UCSD-AML1 (cell line): ENCODE measurements at regions not wholly inside any gene's neighbourhood (a gene's known extent, or its start where the extent isn't known, plus 50 kb on each side); places are given as distances from the start of the nearest gene placed in this dataset.
A peak's percentile ranks its signal among the peaks of the same experiment; 100 is the strongest.

ENCODE experiments used
- DNase-seq: peaks from one replicate; lab custom pipeline; 2025; ENCODE audit not compliant: unreplicated experiment; lab: John Stamatoyannopoulos, UW

- DNase-seq: no peak
Measured at GRCh38 chr2:105150231-105150630, 91.3 kb upstream of the GPR45 start.

GRCh38 chr2:105154119-105154818, 87.3 kb upstream of the GPR45 start:
- no peak for DNase-seq

DNA sequence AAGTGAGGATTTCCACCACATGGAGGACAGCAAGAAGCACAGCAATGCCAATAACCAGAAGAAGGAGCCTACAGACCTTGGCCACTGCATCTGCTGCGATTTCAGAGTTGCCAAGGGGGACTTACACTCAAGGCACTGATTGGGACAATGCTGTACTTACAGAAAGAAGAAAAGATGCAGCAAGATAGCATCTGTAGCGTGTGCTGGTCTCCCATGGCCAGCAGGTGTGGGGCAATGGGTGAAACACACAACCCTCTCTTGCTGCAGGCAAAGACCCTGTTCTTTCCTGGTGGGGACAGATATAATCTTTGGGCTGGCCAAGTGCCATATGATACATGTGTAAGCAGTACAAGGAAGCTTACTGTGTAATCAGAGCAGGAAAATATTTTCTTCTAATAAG, 85.4 kb upstream of the GPR45 start:
- DNase-seq: no peak

- no peak for DNase-seq
Measured at GRCh38 chr2:105158002-105158401, 83.5 kb upstream of the GPR45 start.

DNA sequence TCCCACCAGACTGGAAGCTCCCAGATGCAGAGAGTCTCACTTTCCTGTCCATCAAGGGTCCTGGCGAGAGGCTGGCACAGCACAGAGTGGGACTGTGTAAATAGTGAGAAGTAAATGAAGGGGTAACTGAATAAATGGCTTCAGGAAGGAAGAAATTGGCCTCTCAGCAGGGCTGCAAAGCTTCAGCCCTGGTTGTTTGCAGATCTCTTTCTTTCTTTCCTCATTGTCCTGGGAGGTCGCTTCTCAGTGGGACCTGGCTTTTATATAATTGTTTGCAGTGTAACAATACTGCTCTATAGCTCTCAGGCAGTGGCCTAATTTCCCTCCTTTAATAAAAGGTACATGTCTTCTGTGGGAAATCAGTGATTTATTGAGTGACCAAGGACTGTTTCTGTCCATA, 74.9 kb upstream of the GPR45 start:
- no peak for DNase-seq

DNA sequence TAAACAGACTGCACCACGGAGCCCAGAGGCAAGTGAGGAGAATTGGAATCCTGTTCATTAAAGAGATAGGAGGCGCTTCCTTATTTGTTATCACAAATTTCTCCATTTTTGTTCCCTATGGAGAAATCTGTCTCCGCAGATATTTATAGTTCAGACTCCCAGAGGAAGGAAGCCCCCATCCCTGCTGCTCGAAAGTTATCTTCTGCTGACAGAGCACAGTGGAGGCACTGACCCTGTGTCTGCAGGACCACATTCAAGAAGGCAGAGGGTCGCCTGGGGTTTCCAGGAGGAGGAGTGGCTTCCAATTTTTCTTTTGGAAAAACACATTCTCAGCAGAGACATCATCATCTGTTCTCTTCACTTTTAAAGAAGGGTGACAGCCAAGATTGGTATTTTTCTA, 73.0 kb upstream of the GPR45 start:
- DNase-seq: no peak

DNA sequence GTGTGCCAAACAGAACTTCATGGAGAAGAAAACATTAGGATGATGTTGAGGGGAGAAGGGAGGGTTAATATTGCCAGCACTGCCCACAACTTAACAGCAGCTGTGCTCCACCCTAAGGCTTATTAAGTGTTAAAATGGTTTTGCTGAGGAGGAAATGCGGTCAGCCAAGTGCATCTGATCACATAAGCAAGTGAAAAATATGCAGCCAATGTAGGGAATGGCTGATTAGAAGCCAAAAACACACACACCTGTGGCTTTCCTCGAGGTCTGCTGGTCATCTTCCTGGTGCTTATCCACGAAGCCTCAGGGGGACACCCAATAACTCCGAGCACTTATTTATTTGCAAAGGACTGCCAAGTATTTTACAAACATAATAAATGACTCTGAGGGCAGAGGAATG, 66.3 kb upstream of the GPR45 start:
- DNase-seq: no peak

DNA sequence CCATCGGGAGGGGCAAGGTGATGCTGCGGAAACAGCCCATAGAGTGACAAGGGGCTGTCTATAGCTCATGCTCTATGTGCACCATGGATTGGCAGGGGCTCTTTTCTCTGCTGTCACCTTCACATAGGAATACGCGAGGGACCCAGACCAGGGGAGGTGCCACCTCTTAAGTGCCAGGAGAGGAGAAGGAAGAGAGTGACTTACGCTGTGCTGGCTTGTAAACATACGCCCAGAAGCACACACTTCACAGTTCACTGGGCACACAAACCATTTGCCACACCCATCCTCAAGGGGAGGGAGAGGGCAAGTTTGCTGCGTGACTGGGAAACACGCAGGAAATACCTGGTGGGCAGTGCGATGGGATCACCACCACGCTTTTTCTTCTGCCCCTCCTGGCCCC, 65.1 kb upstream of the GPR45 start:
- no peak for DNase-seq

DNA sequence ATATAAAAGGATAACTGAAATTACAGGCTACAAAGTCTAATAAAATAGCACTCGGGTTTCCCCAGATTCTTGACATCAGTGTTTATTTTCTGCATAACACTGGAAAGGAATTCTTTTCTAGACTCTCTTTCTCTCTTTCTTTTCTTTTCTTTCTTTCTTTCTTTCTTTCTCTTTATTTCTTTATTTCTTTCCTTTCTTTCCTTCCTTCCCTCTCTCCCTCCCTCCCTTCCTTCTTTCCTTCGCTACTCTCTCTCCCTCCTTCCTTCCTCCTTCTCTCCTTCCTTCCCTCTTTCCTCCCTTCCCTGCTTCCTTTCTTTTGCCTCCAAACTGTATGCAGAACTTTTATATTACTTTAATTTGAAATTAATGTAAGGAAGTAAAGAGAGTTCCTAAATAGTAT, 64.5 kb upstream of the GPR45 start:
- no peak for DNase-seq

- DNase-seq: no peak
Measured at GRCh38 chr2:105177536-105178254, 63.8 kb upstream of the GPR45 start.

DNA sequence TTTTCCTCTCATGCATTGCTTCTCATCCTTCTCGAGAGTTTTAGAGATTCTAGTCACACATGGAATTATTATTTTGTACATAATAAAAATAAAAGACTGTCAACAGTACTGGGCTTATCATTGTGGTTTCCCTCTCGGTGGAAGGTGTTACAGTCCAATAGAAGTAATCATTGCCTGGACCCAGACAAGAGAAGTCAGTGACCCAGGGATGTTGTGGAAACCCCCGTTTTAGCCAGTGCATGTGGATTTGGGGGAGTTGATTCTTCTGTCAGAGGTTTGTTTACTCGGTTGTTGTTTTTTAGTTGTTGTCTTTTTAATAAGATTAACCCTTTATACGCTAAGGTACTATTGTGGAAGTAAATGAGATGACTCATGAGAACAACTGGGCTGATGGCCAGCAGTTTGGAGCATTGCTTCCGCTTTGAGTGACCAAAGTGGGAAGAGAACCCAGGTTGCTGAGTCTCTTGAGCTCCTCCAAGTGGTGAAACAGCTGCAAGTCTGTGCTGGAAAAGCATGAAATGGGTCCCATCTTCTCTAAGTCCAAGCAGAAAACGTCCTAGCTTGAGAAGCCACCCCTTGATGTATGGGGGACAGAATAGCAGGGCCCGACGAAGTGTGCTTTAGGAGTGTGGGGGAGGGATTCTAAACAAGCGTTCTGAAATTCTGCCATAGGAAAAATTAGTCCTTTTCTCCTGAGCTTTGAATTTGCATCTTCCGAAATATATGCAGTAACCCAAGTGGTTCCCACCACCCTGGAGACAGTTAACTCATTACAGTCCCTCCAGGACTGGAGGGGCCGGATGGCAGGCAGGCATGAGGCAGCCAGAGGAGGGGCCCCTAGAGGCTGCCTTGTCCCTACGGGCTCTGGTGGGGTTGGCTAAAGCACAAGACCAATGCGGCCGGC, 61.8 kb upstream of the GPR45 start:
- DNase-seq: peak; percentile 15

DNA sequence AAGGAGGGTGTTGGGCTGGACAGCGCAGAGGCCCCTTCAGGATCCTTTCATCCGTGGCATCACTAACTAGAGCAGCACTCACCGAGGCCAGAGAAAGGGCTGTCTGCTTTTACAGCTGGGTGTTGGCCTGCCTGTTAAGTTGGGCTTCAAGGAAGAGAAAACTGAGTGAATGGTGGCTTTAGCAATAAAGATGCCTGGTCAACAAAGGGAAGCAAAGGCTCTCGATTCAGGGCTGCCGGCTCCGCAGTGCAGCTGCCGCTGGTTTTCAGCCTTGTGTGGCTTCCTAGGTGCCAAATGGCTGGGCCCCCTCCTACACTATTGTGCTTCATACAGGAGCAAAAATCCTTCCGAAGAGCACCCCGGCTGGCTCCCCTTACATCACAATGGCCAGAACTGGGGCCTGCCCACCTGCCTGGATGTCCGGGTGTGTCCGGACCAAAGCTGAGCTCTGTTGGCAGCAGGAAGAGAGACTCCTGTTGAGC, 61.0 kb upstream of the GPR45 start:
- no peak for DNase-seq

- DNase-seq: no peak
Measured at GRCh38 chr2:105181282-105181681, 60.3 kb upstream of the GPR45 start.

DNA sequence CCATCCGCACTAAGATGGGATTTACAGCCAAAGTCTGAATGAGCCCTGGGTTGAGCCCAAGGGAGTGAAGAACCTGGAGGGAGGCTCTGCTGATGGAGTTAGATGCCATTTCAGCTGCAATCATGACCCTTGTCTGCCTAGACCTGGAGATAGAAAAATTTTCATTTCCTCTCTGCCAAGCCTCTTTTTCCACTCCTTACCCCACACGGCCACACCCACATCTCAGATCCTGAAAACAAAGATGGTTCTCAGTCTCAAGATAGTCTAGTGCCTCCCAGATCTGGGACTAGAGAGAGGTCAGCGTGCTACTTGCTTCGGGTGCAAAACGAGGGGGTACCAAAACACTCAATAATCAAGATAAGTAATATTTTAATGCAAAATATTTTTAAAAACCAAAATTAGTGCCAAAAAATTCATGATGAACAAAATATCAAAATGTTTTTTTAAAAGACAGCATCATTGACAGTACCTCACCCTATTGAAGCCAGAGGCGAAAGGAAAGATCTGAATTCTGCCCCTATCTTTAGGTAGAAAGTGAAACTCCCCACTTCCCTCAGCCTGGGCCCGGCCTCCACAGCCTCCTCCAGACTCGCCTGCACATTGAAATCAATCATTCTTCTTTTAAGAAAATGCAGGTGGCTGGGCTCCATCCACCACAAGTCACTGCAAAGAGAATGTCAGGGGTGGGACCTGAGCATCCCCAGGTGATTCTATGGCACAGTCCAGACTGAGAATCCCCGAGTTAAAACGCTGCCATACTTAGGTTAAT, 57.8 kb upstream of the GPR45 start:
- DNase-seq: no peak

DNA sequence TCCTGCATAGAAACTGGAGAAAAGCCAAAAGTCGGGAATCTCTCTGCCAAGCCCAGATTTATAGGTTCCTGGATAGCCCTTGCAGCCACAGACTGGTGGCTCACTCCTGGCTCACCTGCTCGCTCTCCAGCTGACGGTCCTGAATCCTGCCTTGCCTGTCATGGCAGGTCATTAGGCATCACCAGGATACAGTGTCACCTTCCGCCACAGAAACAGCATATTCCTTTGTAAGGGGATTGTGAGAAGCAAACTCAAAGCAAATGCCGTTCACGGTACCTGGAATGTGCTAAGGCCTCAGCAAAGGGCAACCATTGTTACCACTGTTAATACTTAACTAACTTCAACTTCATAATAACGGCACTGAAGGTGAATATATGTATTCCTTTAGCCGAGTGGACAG, 57.1 kb upstream of the GPR45 start:
- no peak for DNase-seq

- DNase-seq: no peak
Measured at GRCh38 chr2:105186967-105187498, 54.5 kb upstream of the GPR45 start.

GRCh38 chr2:105187531-105187930, 54.0 kb upstream of the GPR45 start:
- DNase-seq: no peak

DNA sequence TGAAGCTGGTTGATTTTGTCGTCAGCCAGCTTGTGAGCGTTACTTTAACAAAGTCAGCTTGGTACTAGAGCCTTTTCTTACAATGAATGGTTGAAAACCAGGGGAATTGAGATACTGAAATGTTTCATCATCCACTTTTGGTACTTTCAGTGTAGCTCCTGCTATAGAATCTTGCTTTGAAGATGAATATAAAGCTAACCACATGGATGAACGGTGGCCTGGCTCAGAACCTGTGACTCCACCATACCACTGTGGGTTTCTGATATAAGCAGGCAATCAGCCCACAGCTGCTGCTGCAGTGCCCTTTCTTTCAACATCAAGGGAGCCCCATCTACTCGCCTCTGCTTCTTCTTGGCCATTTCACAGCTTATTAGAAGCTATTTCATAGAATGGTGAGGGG, 53.2 kb upstream of the GPR45 start:
- DNase-seq: no peak
